ENCODE measurements at regions not wholly inside any gene's neighbourhood (a gene's known extent, or its start where the extent isn't known, plus 50 kb on each side); places are given as distances from the start of the nearest gene placed in this dataset.

GRCh38 chr5:60243713-60244112 is 350.2 kb upstream of the PDE4D start:
- TF ChIP-seq POLR2A (IDR thresholded peaks at IDR 0.05) (no peak), CTCF (IDR thresholded peaks at IDR 0.05) (no peak)
- H3K36me3 ChIP-seq (replicated peaks in 1 of 2; ENCODE audit: insufficient read depth in 1 of 2, low read depth in 2 of 2), result no peaks in the 10 kb centered on the region
- DNase-seq (no peak), ATAC-seq (no peak)
- H3K27ac ChIP-seq, result no peak overlapping the region
- no peak overlapping the region for H3K4me3 ChIP-seq
- H3K4me1 ChIP-seq, result no peaks in the 10 kb centered on the region
- 50 to 51% methylated on average over 1 of the region's 1 CpG for WGBS, 2 donors
- no peaks in the 10 kb centered on the region for H3K27me3 ChIP-seq
- intact Hi-C loops (cut with DNase I), result no loop called here
- H3K9me3 ChIP-seq, result no peaks in the 10 kb centered on the region

- no peak overlapping the region for H3K27ac ChIP-seq
- ATAC-seq, result no peak
- 70 to 73% methylated on average over 2 of the region's 2 CpGs for WGBS, 2 donors
These were observed 338.7 kb upstream of the PDE4D start for GRCh38 chr5:60232036-60232795.

GRCh38 chr5:60230456-60230855 is 336.9 kb upstream of the PDE4D start:
- no peaks in the 10 kb centered on the region for H3K9me3 ChIP-seq
- DNase-seq, result no peak
- no peaks in the 10 kb centered on the region for H3K4me1 ChIP-seq
- no peak overlapping the region for H3K27ac ChIP-seq
- intact Hi-C loops (cut with DNase I), result no loop called here
- H3K27me3 ChIP-seq, result no peaks in the 10 kb centered on the region
- no peak for ATAC-seq
- no peak overlapping the region for H3K4me3 ChIP-seq
- H3K36me3 ChIP-seq (replicated peaks in 1 of 2; ENCODE audit: insufficient read depth in 1 of 2, low read depth in 2 of 2), result no peaks in the 10 kb centered on the region
- WGBS, 2 donors, result 79 to 88% methylated on average over 1 of the region's 1 CpG
- no peak for TF ChIP-seq CTCF (IDR thresholded peaks at IDR 0.05)
- no peak for TF ChIP-seq POLR2A (IDR thresholded peaks at IDR 0.05)

More at GRCh38 chr5:60232036-60232795, 338.7 kb upstream of the PDE4D start:
- intact Hi-C loops (cut with DNase I), result no loop called here
- Histone ChIP-seq H3K4me3 (no peak overlapping the region), H3K27me3 (no peaks in the 10 kb centered on the region), H3K36me3 (replicated peaks in 1 of 2; ENCODE audit: insufficient read depth in 1 of 2, low read depth in 2 of 2) (no peaks in the 10 kb centered on the region), H3K9me3 (no peaks in the 10 kb centered on the region), H3K4me1 (no peaks in the 10 kb centered on the region)
- TF ChIP-seq POLR2A (IDR thresholded peaks at IDR 0.05) (no peak), CTCF (IDR thresholded peaks at IDR 0.05) (no peak)
- no peak for DNase-seq

- ATAC-seq (no peak), DNase-seq (no peak)
- Histone ChIP-seq H3K9me3 (no peaks in the 10 kb centered on the region), H3K27ac (no peak overlapping the region), H3K4me3 (no peak overlapping the region), H3K4me1 (no peaks in the 10 kb centered on the region), H3K36me3 (replicated peaks in 1 of 2; ENCODE audit: insufficient read depth in 1 of 2, low read depth in 2 of 2) (no peaks in the 10 kb centered on the region), H3K27me3 (no peaks in the 10 kb centered on the region)
- TF ChIP-seq CTCF (IDR thresholded peaks at IDR 0.05), result no peak
- TF ChIP-seq POLR2A (IDR thresholded peaks at IDR 0.05), result no peak
- intact Hi-C loops (cut with DNase I), result no loop called here
These were observed 336.2 kb upstream of the PDE4D start for GRCh38 chr5:60229691-60230185.

GRCh38 chr5:60228676-60229075 is 335.1 kb upstream of the PDE4D start:
- H3K4me1 ChIP-seq, result no peaks in the 10 kb centered on the region
- TF ChIP-seq CTCF (IDR thresholded peaks at IDR 0.05), result no peak
- TF ChIP-seq POLR2A (IDR thresholded peaks at IDR 0.05), result no peak
- no peak overlapping the region for H3K27ac ChIP-seq
- 88 to 94% methylated on average over 3 of the region's 3 CpGs for WGBS, 2 donors
- intact Hi-C loops (cut with DNase I), result no loop called here
- DNase-seq, result no peak
- no peak overlapping the region for H3K4me3 ChIP-seq
- H3K9me3 ChIP-seq, result no peaks in the 10 kb centered on the region
- H3K27me3 ChIP-seq, result no peaks in the 10 kb centered on the region
- ATAC-seq, result no peak
- no peaks in the 10 kb centered on the region for H3K36me3 ChIP-seq (replicated peaks in 1 of 2; ENCODE audit: insufficient read depth in 1 of 2, low read depth in 2 of 2)
